ENCODE measurements at regions not wholly inside any gene's neighbourhood (a gene's known extent, or its start where the extent isn't known, plus 50 kb on each side); places are given as distances from the start of the nearest gene placed in this dataset.
A peak's percentile ranks its signal among the peaks of the same experiment; 100 is the strongest.

- DNase-seq, result no peak
Observed at GRCh38 chr11:28713850-28714249, 605.7 kb downstream of the METTL15 start.

GRCh38 chr11:28708075-28708474 is 599.9 kb downstream of the METTL15 start:
- no peak for DNase-seq

GRCh38 chr11:28704801-28705200 is 596.6 kb downstream of the METTL15 start:
- no peak for DNase-seq

- DNase-seq, result no peak
Observed at GRCh38 chr11:28703371-28703770, 595.2 kb downstream of the METTL15 start.

GRCh38 chr11:28702871-28703270 is 594.7 kb downstream of the METTL15 start:
- no peak for DNase-seq

GRCh38 chr11:28702450-28702790 is 594.2 kb downstream of the METTL15 start:
- no peak for DNase-seq

- peak; percentile 16 for DNase-seq
Observed at GRCh38 chr11:28701760-28702449, 593.7 kb downstream of the METTL15 start.

- DNase-seq, result no peak
Observed at GRCh38 chr11:28699701-28700100, 591.5 kb downstream of the METTL15 start.

GRCh38 chr11:28697920-28698827 is 590.0 kb downstream of the METTL15 start:
- DNase-seq, result peak; percentile 59

- DNase-seq, result peak; percentile 16
Observed at GRCh38 chr11:28696591-28696990, 588.4 kb downstream of the METTL15 start.

GRCh38 chr11:28690746-28691145 is 582.6 kb downstream of the METTL15 start:
- DNase-seq, result peak; percentile 59

GRCh38 chr11:28684011-28684586 is 575.9 kb downstream of the METTL15 start:
- no peak for DNase-seq

- DNase-seq, result peak; percentile 79
Observed at GRCh38 chr11:28679795-28680468, 571.7 kb downstream of the METTL15 start.

GRCh38 chr11:28677721-28678120 is 569.5 kb downstream of the METTL15 start:
- no peak for DNase-seq

GRCh38 chr11:28675183-28675582 is 567.0 kb downstream of the METTL15 start:
- DNase-seq, result no peak

GRCh38 chr11:28674433-28675103 is 566.4 kb downstream of the METTL15 start:
- peak; percentile 90 for DNase-seq

- DNase-seq, result peak; percentile 79
Observed at GRCh38 chr11:28673691-28674432, 565.7 kb downstream of the METTL15 start.

GRCh38 chr11:28671274-28671673 is 563.1 kb downstream of the METTL15 start:
- no peak for DNase-seq

- DNase-seq, result peak; percentile 81
Observed at GRCh38 chr11:28666632-28667031, 558.4 kb downstream of the METTL15 start.

GRCh38 chr11:28659716-28660348 is 551.6 kb downstream of the METTL15 start:
- peak; percentile 28 for DNase-seq

GRCh38 chr11:28657378-28658030 is 549.3 kb downstream of the METTL15 start:
- DNase-seq, result peak; percentile 43
